Muscle of arm (tissue), 1 donor: ENCODE measurements at regions not wholly inside any gene's neighbourhood (a gene's known extent, or its start where the extent isn't known, plus 50 kb on each side); places are given as distances from the start of the nearest gene placed in this dataset.
A peak's percentile ranks its signal among the peaks of the same experiment; 100 is the strongest.
"Not testable (repeated sequence)": the region's sequence is repeated elsewhere in the genome, so short reads cannot be mapped to it uniquely, and the experiment has no call there.

Experiments
- DNase-seq: peaks from one replicate; pipeline ENCODE4 v3.0.0-alpha.2; 2013

DNA sequence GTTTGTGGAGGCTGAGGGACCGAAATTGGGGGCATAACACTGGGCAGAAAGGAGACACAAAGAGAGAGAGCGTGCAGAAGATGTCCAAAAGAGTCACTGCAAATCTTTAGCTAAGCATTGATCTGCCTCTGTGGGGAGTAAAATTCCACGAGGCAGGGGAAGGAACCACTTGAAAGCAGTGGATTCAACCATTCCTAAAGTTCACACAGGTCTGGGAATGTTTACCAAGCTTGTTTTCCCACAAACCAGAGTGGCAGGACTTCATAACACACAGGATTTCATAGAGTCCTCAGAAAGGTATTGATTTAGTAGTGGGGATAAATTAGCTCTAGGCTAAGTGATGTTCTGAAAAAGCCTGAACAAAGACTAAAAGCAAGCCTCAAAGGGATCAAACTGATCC, 66.1 kb upstream of the RPL38 start:
- DNase-seq = no peak

DNA sequence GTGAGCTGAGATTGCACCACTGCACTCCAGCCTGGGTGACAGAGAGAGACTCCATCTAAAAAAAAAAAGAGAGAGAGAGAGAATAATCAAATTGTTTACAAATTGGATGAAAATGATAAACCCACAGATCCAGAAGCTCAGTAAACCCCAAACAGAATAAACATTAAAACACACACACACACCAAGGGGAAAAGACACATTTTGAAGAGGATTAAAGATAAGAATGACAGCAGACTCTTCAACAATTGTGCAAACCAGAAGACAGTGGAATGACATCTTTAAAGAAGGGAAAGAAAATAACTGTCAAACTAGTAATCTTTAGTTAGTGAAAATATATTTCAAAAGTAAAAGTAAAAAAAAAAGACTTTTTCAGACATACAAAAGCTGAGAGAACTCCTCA, 64.4 kb upstream of the RPL38 start:
- DNase-seq = no peak

DNA sequence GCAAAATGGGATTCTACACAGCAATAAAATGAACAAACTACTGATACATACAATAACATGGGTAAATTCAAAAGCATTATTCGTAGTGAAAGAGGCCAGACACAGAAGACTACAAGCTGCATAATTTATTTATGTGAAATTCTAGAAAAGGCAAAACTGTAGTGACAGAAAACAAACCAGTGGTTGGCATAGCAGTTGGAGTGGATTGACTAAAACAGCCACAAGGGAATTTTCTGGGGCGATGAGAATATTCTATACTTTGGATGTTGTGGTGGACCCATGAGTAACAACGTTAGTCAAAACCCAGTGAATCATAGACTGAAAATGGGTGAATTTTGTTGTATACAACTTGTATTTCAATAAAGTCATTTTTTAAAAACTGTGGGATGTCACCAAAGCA, 63.2 kb upstream of the RPL38 start:
- no peak for DNase-seq

DNA sequence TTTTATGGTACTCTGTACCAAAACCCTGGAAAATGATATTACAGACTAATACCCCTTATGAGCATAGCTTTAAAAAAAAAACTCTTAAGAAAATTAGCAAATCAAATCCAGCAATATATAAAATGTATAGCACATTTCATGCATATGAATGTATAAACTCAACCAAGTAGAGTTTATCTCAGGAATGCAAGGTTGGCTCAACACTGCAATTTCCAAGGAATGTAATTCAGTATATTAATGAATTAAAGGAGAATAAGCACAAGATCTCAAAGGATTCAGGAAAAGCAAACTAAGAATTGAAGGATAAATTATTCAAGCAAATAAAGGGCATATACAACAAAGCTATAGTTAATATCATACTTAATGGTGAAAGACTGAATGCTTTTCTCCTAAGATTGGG, 61.9 kb upstream of the RPL38 start:
- DNase-seq = no peak

DNA sequence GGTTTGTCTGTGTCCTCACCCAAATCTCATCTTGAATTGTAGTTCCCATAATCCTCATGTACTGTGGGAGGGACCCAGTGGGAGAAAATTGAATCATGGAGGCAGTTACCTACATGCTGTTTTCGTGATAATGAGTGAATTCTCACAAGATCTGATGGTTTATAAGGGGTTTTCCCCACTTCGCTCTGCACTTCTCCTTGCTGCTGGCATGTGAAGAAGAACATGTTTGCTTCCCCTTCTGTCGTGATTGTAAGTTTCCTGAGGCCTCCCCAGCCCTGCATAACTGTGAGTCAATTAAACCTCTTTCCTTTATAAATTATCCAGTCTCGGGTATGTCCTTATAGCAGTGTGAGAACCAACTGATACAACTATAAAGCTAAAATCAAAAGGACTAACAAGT, 60.2 kb upstream of the RPL38 start:
- not testable (repeated sequence) for DNase-seq

DNA sequence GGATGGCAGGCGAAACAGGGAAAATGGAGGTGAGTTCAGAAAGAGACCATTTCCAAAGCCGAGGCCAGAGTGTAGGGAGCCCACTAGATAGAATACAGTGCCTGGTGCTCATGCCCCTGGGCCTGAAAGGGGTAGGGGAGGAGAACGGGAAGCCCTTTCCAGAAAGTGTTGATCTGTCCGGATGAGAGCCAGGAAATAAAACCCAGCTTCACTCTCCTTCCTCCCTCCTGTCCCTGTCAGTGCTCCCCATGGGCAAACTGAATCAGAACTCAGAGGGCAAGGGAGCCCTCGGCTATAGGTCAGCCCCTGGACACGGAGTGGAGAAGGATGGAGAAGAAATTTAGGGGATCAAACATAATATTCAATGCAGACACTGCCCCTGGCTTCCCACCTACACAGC, 57.7 kb upstream of the RPL38 start:
- DNase-seq = no peak

DNA sequence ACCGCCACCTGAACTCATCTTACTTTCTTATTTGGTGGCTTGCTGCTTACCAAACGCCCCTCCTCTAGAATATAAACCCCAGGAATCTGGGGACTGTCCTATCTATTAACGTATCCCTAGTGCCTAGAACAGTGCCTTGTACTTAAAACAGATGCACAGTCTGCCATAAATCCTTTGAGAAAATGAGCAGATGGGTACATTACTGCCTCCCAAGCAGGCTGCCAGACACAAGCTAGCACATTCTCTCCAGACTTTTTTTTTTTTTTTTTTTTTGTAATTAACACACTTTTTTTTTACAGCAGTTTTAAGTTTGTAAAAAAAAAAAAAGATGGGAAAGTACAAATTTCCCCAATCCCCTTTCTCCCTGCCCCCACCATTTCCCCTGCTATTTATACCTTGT, 57.3 kb upstream of the RPL38 start:
- no peak for DNase-seq

DNA sequence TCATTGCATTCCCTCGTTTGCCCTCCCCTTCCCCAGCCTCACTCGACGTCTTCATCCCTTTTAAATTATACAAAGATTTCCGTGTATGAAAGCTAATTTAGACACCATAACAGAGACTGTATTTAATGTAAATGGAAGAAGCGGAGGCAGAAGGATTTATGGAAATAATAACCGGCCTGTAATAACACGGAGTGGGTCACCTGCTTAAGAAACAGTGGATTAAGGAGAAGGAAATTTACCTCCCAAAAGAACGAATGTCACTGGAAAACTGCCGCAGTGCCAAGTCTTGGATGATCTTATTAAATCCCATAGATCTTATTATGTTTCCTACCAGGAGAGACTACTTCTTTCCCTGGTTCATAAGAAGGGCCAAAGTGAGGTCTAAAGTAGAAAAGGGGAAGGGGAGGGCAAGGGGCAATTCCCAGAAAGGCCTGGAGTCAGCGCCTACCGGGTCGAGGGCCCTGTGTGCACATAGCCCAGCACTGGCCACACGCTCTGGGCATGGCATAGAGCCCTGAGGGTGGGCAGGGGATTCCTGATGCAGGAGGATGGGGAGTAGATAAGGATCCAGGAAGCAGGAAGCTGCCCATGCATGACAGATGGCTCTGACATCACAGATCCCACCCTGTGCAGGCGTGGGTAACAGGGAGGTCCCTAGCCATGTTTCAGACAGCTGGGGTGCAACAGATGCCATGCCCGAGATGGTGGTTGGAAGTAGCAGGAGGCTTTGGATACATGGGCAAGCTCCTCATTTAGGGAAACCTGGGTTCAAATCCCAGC, 56.2 kb upstream of the RPL38 start:
- no peak for DNase-seq

DNA sequence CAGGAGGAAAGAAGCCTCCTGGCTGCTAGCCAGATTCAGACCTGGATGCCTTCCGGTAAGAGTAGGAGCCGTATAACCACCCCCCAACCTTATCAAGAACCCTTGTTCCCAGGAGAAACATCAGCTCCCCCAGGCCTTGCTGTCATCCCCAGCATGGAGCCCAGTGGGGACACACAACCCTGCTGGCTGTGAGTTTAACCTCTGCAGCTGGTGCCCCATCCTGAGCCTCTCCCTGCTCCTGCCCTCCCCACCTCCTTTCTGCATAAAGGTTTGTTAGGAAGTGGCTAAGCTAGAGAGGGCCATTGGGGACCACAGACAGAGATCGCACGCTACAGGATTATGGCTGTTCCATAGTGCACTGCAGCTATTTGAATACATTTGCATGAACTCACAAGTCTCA, 55.5 kb upstream of the RPL38 start:
- DNase-seq = no peak

DNA sequence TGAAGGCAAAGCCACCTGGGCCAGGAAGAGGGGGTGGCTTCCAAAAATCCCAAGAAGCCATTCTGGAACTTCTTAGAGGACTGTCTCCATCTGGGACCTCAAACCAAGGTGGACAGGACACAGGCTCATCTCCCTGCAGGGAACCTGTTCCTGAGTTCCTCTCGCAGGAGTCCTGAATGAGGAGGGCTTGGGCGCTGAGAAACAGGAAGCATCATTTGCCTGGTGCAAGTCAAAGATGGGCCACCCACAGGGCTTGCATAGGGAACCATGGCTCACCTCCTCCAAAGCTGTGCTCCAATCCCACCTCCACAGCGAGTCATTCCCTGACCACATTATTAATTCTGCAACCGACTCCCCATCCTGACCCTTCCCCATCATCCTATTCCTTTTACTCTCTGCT, 55.0 kb upstream of the RPL38 start:
- no peak for DNase-seq

DNA sequence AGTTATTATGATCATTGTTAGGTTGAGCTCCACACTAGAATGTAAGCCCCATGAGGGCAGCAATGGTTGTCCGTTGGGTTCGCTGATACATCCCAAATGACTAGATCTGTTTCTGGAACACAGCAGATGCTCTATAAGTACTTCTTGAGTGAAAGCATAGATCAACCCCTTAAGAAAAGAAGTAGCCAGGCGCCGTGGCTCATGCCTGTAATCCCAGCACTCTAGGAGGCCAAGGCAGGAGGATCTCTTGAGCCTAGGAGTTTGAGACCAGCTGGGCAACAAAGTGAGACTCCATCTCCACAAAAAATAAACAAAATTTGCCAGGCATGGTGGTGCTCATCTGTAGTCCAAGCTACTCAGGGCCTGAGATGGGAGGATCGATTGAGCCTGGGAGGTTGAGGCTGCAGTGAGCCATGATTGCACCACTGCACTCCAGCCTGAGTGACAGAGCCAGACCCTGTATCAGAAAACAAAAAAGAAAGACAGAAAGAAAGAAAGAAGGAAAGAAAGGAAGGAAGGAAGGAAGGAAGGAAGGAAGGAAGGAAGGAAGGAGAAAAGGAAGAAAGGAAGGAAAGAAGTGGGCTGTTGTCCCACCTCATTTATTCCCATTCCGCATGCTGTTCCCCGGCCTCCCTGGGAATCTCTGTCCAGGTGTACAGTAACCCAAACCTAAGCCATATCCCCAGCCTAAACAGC, 54.4 kb upstream of the RPL38 start:
- no peak for DNase-seq

DNA sequence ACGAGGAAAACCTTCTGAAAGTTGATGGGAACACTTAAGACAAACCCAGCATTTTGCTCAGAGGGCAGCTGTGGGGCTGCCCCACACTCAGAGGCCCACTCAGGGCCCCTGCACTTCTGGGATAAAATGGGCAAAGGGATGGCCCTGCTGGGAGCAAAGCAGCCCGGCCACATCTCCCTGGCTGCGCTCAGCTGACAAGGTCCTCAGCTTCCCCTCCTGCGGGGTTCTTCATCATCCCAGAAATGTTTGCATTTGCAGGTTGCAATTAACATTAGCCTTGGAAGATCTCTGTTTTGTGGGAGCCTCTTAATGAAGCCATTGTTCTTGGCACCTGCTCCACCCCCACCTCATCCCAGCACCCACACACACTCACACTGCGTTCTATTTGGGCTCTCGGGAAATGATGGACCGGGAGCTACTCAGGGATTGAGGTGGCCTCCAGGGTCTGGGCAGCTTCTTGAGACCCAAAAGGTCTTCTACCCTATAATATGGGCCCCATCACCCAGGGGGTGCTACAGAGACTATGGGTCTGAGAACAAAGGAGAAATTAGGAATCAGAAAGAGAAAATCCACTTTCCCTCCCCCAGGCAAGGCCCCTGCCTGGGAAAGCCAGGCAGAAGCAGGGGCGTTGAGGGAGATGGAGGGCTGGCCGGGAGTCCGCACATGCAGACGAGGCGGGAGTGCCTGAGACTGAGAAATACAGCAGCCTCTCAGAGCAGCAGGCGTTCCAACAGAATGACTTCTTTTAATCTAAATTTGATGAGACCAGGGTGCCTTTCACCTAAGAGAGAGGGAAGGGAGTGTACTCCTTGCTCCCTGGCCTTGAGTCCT, 53.7 kb upstream of the RPL38 start:
- DNase-seq = no peak

DNA sequence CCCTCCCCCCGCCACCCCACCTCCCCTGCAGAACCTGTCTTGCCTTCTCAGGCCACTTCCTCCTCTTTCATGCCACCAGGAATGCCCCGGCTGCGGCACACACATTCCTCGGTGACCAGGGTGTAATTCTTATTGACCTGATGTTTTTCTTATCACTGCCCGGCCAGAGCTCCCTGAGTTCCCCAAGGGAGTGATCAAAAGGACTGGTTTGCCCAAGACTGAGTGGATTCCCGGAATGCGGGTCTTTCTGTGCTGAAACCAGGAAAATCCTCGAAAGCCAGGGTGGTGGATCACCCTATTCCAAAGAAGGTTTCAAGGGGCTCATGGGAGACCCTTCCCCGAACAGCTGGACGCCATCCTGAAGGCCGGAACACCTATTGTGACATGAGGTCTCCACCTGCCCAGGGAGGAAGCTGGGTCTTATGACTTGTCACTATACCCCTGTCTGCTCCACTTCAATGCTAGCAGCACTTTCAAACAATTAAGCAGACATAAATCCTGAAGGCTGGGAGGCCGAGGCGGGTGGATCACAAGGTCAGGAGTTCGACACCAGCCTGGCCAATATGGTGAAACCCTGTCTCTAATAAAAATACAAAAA, 53.0 kb upstream of the RPL38 start:
- no peak for DNase-seq

DNA sequence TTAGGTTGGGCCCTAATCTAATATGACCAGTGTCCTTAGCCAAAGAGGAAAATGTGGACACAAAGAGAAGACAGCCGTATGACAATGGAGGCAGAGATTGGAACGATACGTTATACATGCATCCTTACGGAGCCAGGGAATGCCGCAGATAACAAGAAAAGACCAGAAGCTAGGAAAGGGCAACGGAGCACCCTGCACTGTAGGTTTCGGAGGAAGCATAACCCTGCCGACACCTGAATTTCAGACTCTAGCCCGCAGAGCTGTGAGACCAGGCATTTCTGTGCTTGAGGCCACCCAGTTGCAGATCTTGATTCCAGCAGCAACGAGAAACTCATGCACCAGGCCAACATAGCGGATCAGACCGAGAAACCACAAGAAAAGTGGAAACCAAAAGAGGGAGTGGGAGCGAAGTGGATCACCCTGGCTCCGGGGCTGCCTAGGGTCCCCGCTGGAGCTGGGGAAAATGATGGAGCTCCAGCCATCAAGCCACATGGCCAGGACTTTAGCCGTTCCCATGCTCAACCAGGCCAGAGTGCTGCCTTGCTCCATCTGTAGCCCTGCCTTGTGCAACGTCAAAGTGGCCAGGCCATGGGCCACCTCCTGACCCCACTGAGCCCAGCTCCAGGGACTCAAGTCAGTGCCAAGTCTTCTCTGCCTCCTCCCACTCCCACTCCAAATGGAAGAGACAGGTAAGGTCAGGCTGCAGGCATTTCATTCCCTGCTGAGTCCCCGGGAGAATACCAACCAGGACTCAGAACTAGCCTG, 51.7 kb upstream of the RPL38 start:
- no peak for DNase-seq

DNA sequence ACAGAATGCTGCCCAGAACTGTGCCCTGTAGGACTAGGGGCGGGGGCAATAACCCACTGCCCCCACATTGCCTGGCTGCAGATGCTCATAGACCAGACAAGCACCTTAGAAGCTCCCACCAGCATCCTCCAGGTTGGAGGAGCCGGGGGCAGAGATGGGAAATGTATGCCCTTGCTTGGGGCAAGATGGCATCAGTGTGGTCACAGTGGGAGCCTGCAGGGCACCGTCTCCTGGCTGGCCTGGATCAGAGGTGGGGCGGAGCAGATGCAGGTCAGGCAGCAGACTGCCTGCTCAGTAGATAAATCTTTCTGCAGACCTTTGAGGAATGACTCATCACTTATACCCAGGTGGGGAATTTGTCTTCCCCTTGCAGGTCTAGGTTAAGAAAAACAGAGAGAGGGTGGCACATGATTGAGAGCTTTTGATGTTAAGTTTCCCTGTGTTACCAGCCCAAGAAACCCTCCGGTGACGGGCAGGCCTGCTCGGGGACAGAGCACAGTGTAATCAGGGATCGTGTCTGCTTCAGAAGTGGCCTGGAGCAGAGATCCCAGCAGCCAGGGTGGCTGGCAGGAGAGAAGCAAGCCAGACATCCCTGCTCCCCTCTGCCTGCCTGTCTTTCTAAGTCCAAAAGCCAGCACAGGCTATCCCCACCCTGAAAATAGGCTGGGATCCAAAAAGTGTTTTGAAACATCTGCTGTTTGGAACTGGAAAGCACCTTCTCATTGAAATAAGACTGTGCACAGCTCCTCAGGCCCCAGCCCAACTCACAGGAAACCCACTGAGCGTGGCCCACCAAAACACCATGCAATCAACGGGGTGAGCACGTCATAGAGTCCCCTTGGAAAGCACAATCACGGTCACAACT, 50.7 kb upstream of the RPL38 start:
- DNase-seq = peak; percentile 25

DNA sequence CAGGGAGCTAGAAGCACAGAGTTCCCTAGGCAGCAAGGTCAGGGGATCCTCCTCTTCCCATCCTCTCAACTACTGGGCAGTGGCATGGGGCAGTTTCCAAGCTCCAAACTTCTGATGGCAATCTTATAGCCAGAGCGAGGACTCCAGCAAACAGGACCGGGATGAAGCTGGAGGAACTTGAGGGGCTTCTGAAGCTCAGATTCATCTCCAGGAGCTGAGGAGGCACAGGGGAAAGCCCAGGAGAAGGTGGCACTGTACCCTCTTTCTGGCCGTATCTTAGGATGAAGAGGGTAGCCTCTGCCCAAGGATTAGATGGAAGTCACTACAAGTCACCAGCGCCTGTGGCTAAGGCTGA, 50.0 kb upstream of the RPL38 start:
- no peak for DNase-seq
